Left ventricle myocardium superior (tissue), 1 donor: ENCODE measurements at regions not wholly inside any gene's neighbourhood (a gene's known extent, or its start where the extent isn't known, plus 50 kb on each side); places are given as distances from the start of the nearest gene placed in this dataset.

Experiments used
- ATAC-seq: fragments of 200-7000 bp; cut with Tn5 transposase; one replicate; pipeline ENCODE4 v1.9.1; 2020; ENCODE audit warnings: mild to moderate bottlenecking, moderate library complexity
- DNase-seq: peaks from one replicate; pipeline ENCODE4 v3.0.0-alpha.2; 2020
- intact Hi-C: fragments of 100-400 bp; cut with micrococcal nuclease; formaldehyde crosslinking; loops from one replicate; pipeline ENCODE4 v1.11.0; 2022
- donor health status: DM: no; HTN: yes; CAD: no; lungs with severe emphysema.

GRCh38 chr5:13572163-13572562 is 372.3 kb downstream of the DNAH5 start:
- ATAC-seq (no peak), DNase-seq (no peak)
- intact Hi-C loops = no loop called here

- no peak for ATAC-seq
- DNase-seq = no peak
- intact Hi-C loops = no loop called here
Measured at GRCh38 chr5:13569090-13569715, 375.3 kb downstream of the DNAH5 start.

GRCh38 chr5:13567819-13568218 is 376.7 kb downstream of the DNAH5 start:
- no peak for DNase-seq
- no peak for ATAC-seq
- intact Hi-C loops = no loop called here

GRCh38 chr5:13566871-13567339 is 377.6 kb downstream of the DNAH5 start:
- DNase-seq = no peak
- ATAC-seq = no peak
- intact Hi-C loops = no loop called here

DNA sequence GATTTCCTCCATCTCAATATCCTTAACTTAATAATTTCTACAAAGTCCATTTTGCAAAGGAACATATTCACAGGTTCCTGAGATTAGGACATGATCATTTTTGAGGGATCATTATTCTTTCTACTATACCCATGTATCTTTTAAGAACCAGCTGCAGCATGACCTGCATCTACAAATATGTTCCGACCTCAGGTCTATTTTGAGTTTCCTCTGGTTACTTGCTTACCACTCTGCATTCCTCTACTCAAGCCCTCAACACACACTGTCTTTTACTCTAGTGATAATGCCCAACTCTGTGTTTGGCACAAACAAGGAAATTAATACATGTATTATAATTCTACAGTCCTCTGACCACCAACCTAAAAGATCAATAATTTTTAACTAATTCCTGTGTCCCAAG is 386.1 kb downstream of the DNAH5 start:
- ATAC-seq (no peak), DNase-seq (no peak)
- intact Hi-C loops = no loop called here

GRCh38 chr5:13553896-13554295 is 390.6 kb downstream of the DNAH5 start:
- DNase-seq (no peak), ATAC-seq (no peak)
- intact Hi-C loops = no loop called here

GRCh38 chr5:13552361-13552760 is 392.1 kb downstream of the DNAH5 start:
- ATAC-seq (no peak), DNase-seq (no peak)
- intact Hi-C loops = no loop called here

GRCh38 chr5:13551645-13552044 is 392.8 kb downstream of the DNAH5 start:
- DNase-seq = no peak
- intact Hi-C loops = no loop called here
- ATAC-seq = no peak

GRCh38 chr5:13540168-13540750 is 404.2 kb downstream of the DNAH5 start:
- intact Hi-C loops = no loop called here
- DNase-seq = no peak

DNA sequence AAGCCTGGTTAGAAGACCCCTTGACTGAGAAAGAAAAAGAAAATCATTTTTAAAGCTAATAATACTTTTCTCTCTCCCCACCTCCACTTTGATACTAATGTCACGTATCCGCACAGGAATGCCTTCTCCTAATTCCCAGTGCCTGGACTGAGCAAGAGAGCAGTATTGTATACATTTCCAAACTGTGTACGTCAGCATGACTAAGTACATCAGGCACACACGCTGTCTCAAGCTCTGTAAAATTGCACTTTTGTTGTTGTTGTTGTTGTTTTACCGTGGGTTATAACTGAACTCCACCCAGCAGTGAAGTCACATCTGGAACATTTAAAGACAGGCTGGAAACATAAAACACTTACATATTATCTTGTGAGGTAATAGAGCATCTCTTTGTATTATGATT is 407.6 kb downstream of the DNAH5 start:
- intact Hi-C loops = loop anchor here (10.0 kb wide), 1 partner anchor 278 kb away; no protein-coding TSS in a partner anchor
- no peak for DNase-seq
- no peak for ATAC-seq

More at GRCh38 chr5:13540168-13540750, 404.2 kb downstream of the DNAH5 start:
- ATAC-seq = no peak

- intact Hi-C loops = loop anchor here (10.0 kb wide), 1 partner anchor 281 kb away; no protein-coding TSS in a partner anchor
- ATAC-seq = no peak
- no peak for DNase-seq
Measured at GRCh38 chr5:13533833-13534232, 410.7 kb downstream of the DNAH5 start.

DNA sequence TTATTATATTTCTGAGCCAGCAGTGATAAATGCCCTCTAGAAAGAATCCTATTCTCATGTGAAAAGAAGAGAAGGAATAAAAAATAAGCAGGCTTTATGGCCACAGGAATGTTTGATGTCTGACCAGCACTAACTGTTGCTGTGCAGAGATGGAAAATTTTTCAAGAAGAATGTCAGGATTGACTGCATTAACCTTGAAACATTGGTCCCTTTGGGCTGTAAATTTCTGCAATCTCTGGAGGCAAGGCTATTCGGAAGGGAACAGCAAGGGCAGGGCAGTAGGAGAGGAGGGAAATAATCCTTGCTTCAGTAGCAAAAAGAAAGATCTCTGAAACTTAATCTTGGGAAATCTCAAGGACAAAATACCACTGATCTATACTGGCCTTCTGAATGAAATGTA is 415.2 kb downstream of the DNAH5 start:
- intact Hi-C loops = no loop called here
- ATAC-seq = no peak
- no peak for DNase-seq

GRCh38 chr5:13524936-13525335 is 419.6 kb downstream of the DNAH5 start:
- intact Hi-C loops = no loop called here
- ATAC-seq (no peak), DNase-seq (no peak)

DNA sequence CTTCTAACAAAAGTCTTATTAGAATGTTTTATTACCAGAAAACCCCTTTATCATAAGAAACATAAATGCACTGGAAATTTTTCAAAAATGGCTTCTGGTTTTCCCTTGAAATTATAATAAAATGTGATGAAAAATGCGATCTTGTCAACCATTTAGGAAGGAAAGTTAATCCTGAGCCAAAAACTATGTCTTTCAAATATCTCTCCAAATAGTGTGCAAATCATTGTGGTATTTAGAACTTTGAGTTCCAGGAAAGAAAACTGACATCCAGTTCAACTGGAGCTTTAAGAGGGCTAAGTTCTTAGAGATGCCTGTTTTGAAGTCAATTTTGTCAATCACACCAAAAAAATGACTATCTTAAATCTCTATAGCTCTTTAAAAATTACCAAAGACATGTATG is 425.4 kb downstream of the DNAH5 start:
- intact Hi-C loops = no loop called here
- no peak for ATAC-seq
- DNase-seq = no peak

- DNase-seq (no peak), ATAC-seq (no peak)
- intact Hi-C loops = no loop called here
Measured at GRCh38 chr5:13516195-13516594, 428.3 kb downstream of the DNAH5 start.

DNA sequence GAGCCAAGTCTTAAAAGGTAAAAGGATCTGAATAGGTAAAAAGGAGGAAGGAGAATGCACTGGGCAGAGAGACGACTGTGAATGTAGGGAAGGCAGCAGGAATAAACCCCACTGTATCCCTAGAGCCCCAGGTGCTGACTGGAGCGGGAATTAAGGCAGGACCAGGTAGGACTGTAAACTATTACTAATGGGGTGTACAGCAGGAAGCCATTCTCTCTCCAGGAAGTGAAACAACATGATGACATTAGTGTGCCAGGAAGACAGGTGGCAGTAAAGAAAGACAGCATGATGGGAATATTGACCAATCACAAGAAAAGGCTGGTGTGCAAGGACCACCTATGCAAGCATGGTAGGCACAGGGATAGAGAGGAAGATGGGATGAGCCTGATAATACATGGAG is 433.0 kb downstream of the DNAH5 start:
- intact Hi-C loops = no loop called here

GRCh38 chr5:13510616-13511015 is 433.9 kb downstream of the DNAH5 start:
- intact Hi-C loops = no loop called here
- no peak for ATAC-seq
- DNase-seq = no peak

More for the DNA sequence above, 433.0 kb downstream of the DNAH5 start:
- DNase-seq = no peak
- ATAC-seq = no peak

- ATAC-seq = no peak
- intact Hi-C loops = no loop called here
- DNase-seq = no peak
Measured at GRCh38 chr5:13508559-13508958, 435.9 kb downstream of the DNAH5 start.

- ATAC-seq (no peak), DNase-seq (no peak)
- intact Hi-C loops = no loop called here
Measured at GRCh38 chr5:13505326-13505725, 439.2 kb downstream of the DNAH5 start.

DNA sequence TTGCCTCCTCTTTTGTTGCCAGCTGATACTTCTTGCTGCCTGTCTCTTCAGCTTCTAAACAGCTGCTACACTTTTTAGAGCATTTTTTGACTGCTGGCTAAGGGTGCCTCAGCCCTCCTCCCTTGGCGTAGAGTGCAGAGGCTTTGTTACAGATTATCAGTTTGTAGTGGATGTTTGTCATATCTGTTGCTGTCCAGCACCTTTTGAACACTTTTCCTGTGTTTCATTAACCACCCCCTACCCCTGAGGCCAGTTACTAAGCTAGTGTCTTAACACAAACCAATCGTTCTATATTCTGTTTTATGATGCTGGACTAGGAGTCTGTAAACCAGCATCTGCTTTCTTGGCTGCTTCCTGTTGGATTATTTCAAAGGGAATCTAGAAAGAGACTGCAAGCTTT is 441.5 kb downstream of the DNAH5 start:
- ATAC-seq (no peak), DNase-seq (no peak)
- intact Hi-C loops = no loop called here

DNA sequence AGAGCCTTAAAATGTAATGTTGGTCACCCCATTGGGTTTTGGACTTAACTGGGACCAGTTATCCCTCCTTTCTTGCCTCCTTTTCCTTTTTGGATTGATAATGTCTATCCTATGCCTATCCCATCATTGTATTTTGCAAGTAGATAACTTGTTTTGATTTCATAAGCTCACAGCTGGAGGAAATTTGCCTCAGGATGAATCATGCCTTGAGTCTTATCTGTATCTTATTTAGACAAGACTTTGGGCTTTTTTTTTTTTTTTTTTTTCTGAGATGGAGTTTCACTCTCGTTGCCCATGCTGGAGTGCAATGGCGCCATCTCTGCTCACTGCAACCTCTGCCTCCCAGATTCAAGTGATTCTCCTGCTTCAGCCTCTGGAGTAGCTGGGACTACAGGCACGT is 443.3 kb downstream of the DNAH5 start:
- ATAC-seq (no peak), DNase-seq (no peak)
- intact Hi-C loops = no loop called here
